ENCODE measurements at regions not wholly inside any gene's neighbourhood (a gene's known extent, or its start where the extent isn't known, plus 50 kb on each side); places are given as distances from the start of the nearest gene placed in this dataset.

DNA sequence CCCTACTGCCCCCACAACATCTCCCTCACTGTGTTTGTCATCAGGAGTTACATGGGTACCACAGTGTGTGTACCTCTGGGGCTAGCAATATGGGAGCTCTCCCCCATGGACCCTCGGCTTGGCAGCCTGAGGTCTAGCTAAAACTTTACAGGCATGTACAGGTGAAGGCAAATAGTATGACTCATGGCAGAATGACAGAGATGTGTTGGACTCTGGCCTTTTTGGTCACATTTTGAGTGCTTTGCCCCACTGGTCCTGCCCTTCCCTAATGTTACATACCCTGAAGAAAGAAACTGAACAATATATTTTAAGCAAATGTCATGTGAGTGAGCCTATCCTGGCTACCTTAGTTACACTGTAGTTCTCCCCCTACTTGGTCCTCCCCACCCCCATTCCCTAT, 124.0 kb downstream of the NGF start:
- Histone ChIP-seq H3K79me2 (ENCODE audit: low read length) (no peaks in the 10 kb centered on the region), H3K4me2 (ENCODE audit: low read depth, low read length) (no peak overlapping the region), H3K9me2 (replicated peaks; ENCODE audit: insufficient read depth, low read length) (no peaks in the 10 kb centered on the region), H3K9me3 (replicated peaks; ENCODE audit: insufficient read depth, low read length) (no peaks in the 10 kb centered on the region), H3K27me3 (replicated peaks; ENCODE audit: insufficient read depth, low read length) (no peaks in the 10 kb centered on the region), H3F3A (ENCODE audit: insufficient read depth, low read length) (no peaks in the 10 kb centered on the region), H3K36me3 (replicated peaks; ENCODE audit: insufficient read depth, low read length) (no peaks in the 10 kb centered on the region), H3K27ac (ENCODE audit: low read length) (no peak overlapping the region), H4K20me1 (ENCODE audit: insufficient read depth, low read length) (no peaks in the 10 kb centered on the region), H3K9ac (ENCODE audit: low read length) (no peak overlapping the region), H3K4me3 (ENCODE audit: low read length) (no peak overlapping the region), H3K4me1 (ENCODE audit: low read length) (no peaks in the 10 kb centered on the region), H2AFZ (ENCODE audit: low read length) (no peak overlapping the region)
- TF ChIP-seq EZH2phosphoT487 (IDR thresholded peaks at IDR 0.05; ENCODE audit: low read length) (no peak), EZH2 (optimal IDR thresholded peaks at IDR 0.05; ENCODE audit: low read depth, low read length) (no peak)
- TF ChIP-seq, protein P1, sequence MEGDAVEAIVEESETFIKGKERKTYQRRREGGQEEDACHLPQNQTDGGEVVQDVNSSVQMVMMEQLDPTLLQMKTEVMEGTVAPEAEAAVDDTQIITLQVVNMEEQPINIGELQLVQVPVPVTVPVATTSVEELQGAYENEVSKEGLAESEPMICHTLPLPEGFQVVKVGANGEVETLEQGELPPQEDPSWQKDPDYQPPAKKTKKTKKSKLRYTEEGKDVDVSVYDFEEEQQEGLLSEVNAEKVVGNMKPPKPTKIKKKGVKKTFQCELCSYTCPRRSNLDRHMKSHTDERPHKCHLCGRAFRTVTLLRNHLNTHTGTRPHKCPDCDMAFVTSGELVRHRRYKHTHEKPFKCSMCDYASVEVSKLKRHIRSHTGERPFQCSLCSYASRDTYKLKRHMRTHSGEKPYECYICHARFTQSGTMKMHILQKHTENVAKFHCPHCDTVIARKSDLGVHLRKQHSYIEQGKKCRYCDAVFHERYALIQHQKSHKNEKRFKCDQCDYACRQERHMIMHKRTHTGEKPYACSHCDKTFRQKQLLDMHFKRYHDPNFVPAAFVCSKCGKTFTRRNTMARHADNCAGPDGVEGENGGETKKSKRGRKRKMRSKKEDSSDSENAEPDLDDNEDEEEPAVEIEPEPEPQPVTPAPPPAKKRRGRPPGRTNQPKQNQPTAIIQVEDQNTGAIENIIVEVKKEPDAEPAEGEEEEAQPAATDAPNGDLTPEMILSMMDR (IDR thresholded peaks at IDR 0.05; ENCODE audit: low read length), result no peak
- no peak for DNase-seq

DNA sequence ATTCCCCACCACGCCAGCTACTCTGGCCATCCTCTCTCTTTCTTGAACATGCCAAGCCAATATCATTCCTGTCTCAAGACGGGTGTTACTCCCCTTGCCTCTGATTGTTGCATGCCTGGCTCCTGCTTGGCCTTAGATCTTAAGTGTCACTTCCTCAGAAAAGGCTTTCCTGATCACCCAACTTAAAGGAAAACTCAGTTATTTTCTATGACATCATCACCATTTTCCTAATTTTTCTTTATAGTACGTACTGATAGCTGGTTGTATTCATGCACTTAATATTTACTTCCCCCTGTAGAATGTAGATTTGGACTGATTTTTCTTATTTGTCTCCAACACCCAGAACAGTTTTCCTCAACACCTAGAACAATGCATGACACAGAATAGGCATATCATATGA, 123.8 kb upstream of the TSPAN2 start:
- no peaks in the 10 kb centered on the region for H3K4me1 ChIP-seq (ENCODE audit: low read length)
- no peaks in the 10 kb centered on the region for H3K79me2 ChIP-seq (ENCODE audit: low read length)
- no peak overlapping the region for H3K4me3 ChIP-seq (ENCODE audit: low read length)
- no peak overlapping the region for H3K27ac ChIP-seq (ENCODE audit: low read length)
- H3F3A ChIP-seq (ENCODE audit: insufficient read depth, low read length), result no peaks in the 10 kb centered on the region
- H3K27me3 ChIP-seq (replicated peaks; ENCODE audit: insufficient read depth, low read length), result no peaks in the 10 kb centered on the region
- H3K36me3 ChIP-seq (replicated peaks; ENCODE audit: insufficient read depth, low read length), result no peaks in the 10 kb centered on the region
- no peak overlapping the region for H2AFZ ChIP-seq (ENCODE audit: low read length)
- no peak for DNase-seq
- H4K20me1 ChIP-seq (ENCODE audit: insufficient read depth, low read length), result no peaks in the 10 kb centered on the region
- H3K9me3 ChIP-seq (replicated peaks; ENCODE audit: insufficient read depth, low read length), result no peaks in the 10 kb centered on the region
- no peak overlapping the region for H3K4me2 ChIP-seq (ENCODE audit: low read depth, low read length)
- H3K9me2 ChIP-seq (replicated peaks; ENCODE audit: insufficient read depth, low read length), result no peaks in the 10 kb centered on the region
- TF ChIP-seq, protein P1 (IDR thresholded peaks at IDR 0.05; ENCODE audit: low read length), result no peak
- TF ChIP-seq EZH2 (optimal IDR thresholded peaks at IDR 0.05; ENCODE audit: low read depth, low read length) (no peak), EZH2phosphoT487 (IDR thresholded peaks at IDR 0.05; ENCODE audit: low read length) (no peak)
- no peak overlapping the region for H3K9ac ChIP-seq (ENCODE audit: low read length)

DNA sequence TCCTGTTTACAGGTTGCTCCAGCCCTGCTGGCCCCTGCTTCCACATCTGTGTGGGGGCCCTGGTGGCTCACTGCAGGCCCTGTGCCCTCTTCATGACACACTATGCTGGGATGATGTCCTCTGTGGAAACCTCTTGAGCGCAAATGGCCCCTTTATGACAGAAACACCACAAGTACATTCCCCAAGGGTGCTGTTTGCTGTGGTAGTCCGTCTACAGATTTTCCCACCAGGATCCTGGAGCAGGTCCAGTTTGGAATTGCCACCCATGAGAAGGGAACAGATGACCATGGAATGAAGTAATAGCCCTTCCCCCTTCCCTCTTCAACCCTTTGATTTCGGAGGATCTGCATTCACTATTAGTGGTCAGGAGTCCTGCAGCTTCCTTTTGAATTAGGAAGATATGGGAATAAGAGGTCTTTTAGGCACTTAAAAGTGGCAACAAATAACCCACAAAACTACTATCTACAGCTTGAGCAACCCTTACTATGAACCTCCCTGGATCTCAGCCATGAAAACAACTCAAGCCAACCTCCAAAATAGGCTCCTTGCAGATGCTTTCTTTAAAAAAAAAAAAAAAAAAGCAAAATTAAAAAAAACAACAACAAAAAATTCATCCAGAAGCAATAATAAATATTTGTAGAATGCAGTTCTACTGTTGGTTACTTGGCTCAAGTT, 121.9 kb upstream of the TSPAN2 start:
- H3K9ac ChIP-seq (ENCODE audit: low read length), result no peak overlapping the region
- no peaks in the 10 kb centered on the region for H3K36me3 ChIP-seq (replicated peaks; ENCODE audit: insufficient read depth, low read length)
- H3K27ac ChIP-seq (ENCODE audit: low read length), result no peak overlapping the region
- no peaks in the 10 kb centered on the region for H3K4me1 ChIP-seq (ENCODE audit: low read length)
- H3F3A ChIP-seq (ENCODE audit: insufficient read depth, low read length), result no peaks in the 10 kb centered on the region
- no peaks in the 10 kb centered on the region for H3K9me3 ChIP-seq (replicated peaks; ENCODE audit: insufficient read depth, low read length)
- H3K4me2 ChIP-seq (ENCODE audit: low read depth, low read length), result no peak overlapping the region
- TF ChIP-seq, protein P1 (IDR thresholded peaks at IDR 0.05; ENCODE audit: low read length), result no peak
- TF ChIP-seq EZH2 (optimal IDR thresholded peaks at IDR 0.05; ENCODE audit: low read depth, low read length) (no peak), EZH2phosphoT487 (IDR thresholded peaks at IDR 0.05; ENCODE audit: low read length) (no peak)
- H3K9me2 ChIP-seq (replicated peaks; ENCODE audit: insufficient read depth, low read length), result no peaks in the 10 kb centered on the region
- no peaks in the 10 kb centered on the region for H4K20me1 ChIP-seq (ENCODE audit: insufficient read depth, low read length)
- no peaks in the 10 kb centered on the region for H3K79me2 ChIP-seq (ENCODE audit: low read length)
- no peak overlapping the region for H3K4me3 ChIP-seq (ENCODE audit: low read length)
- no peak overlapping the region for H2AFZ ChIP-seq (ENCODE audit: low read length)
- no peak for DNase-seq
- H3K27me3 ChIP-seq (replicated peaks; ENCODE audit: insufficient read depth, low read length), result no peaks in the 10 kb centered on the region

All from MM.1S (cell line).